NCI-H2081 (cell line): ENCODE measurements at regions not wholly inside any gene's neighbourhood (a gene's known extent, or its start where the extent isn't known, plus 50 kb on each side); places are given as distances from the start of the nearest gene placed in this dataset.
A peak's percentile ranks its signal among the peaks of the same experiment; 100 is the strongest.
"Not testable (repeated sequence)": the region's sequence is repeated elsewhere in the genome, so short reads cannot be mapped to it uniquely, and the experiment has no call there.

Experiments used
- DNase-seq, 2 experiments: peaks; one replicate each; lab custom pipeline; 2025; lab: John Stamatoyannopoulos, UW

- DNase-seq = no peak
Observed at GRCh38 chr3:26763723-26764122, 141.2 kb downstream of the LRRC3B start.

GRCh38 chr3:26766031-26766430 is 143.5 kb downstream of the LRRC3B start:
- DNase-seq = no peak

GRCh38 chr3:26768068-26768651 is 145.6 kb downstream of the LRRC3B start:
- no peak for DNase-seq

DNA sequence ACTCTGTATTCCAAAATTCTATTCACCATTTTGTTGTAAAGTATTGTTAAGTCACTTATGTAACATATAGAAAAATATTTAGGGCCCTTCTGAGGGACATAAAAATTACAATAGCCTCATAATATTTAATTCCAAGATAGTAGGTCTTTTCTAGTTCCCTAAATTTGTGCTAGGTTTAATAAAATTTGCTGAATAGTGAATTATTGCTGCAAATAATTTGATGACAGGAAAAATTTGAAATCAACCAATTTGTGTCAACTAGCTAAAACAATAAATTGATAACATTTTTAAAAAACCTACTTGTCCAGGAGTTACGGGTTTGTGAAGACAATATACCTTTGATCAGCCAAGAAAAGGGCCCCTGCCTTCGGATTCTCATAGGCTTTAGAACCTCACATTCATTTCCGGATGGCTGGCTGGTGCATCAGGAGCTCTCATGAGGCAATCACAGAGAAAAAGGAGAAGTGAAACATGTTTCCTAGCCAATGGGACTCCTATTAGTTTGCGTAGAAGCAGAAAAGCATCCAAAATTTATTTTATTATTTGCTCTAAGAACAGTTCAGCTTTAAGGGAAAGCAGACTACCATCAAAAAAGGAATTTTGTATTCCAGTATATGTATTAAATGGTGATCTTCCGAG is 177.2 kb downstream of the LRRC3B start:
- DNase-seq = no peak

GRCh38 chr3:26807272-26807671 is 184.7 kb downstream of the LRRC3B start:
- DNase-seq = no peak

GRCh38 chr3:26825454-26825853 is 202.9 kb downstream of the LRRC3B start:
- DNase-seq = no peak

DNA sequence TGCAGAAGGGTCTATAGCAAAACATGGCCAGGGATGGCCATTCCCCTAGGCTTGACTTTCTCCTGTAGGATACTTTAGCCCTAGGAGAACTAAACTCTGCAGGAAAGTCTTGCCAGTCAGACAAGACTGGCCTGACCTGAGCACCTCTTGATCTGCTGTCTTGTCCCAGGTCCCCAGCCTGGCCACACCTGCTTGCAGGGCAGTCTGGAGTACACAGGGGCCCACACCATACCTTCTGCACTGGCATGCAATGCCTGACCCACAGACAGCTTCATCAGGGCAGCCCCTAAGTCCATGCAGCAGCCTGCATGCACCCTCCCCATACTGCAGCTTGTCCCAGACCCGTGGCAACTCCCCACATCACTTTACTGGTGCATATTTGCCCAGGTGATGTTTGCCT is 204.6 kb downstream of the LRRC3B start:
- DNase-seq = no peak

- no peak for DNase-seq
Observed at GRCh38 chr3:26838026-26838425, 215.5 kb downstream of the LRRC3B start.

GRCh38 chr3:26839001-26839400 is 216.4 kb downstream of the LRRC3B start:
- DNase-seq = no peak

DNA sequence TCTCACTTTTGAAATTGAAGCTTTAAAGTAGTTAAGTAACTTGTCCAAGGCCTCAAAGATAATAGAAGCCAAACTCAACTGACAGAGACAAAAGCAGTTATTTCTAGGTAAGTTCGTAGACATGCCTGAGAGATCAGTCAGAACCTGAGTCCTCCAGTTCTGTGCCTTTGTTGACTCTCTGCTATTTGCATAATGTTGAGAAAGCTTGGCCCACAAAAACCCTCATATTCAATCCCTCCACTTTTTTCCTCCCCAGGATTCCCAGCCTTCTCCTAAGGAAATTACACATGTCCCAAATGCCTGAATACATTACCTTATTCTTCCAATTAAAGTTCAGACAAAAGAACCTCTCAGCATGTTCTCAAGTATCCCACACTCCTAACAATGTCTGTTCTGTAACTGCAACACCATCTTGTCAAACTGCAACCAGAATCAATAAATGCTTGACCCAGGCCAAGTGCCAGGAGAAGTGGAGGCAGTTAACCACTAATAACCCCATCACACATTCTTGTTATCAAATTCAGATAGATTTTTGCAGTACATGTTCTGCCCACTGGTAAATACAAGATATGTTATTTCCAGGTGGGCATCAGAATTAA is 217.8 kb downstream of the LRRC3B start:
- no peak for DNase-seq

DNA sequence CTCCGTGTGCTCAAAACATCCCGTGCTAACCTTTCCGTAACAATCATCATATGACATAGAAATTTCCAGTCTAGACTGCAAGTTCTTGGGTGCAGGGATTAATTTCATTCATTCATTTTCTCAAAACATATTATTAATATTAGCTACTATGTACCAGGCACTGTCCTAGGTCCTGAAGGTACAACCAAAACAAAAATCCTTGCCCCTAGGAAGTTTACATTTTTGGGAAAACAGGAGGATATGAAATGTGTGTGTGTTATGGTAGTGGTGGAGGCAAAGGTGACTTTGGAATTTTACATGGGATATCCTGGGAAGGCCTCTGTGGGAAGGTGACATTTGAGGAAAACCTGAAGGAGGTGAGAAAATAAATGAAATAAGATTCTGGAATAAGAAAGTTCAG is 222.6 kb downstream of the LRRC3B start:
- no peak for DNase-seq

DNA sequence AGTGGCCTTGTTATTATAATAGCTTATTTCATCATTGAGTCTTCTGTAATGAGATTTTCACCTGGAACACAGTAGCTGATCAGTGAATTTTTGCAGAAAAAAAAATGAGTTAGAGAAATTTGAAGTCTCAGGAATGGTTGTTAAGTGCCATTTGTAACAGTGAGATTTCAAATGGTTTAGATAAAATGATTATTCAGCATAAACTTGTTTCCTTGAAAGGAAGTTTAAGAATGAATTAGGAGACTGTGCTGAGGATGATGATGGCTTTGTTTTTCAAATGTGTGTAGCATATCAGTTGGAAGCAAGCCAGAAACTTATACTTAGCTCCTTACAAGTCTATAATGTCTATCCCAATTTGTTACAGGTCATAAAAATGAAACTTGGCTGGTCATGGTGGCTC is 225.1 kb downstream of the LRRC3B start:
- no peak for DNase-seq

DNA sequence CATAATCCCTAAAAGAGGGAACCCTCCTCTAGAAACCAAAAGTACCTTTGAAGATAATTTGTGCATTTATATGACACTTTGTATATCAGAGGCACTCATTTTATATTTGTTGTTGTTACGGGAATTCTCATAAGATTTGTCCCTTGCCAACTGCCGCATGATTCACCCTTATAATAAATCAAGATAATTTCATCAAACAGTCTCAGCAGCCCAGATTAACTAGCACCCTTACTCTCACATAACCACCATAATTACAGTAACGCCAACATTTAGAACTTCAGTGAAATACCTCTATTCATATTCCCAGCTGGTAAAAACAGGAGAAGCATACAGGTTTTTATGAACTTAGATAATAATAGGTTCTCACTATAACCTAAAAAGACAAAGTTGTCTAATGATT is 271.9 kb downstream of the LRRC3B start:
- DNase-seq = no peak

DNA sequence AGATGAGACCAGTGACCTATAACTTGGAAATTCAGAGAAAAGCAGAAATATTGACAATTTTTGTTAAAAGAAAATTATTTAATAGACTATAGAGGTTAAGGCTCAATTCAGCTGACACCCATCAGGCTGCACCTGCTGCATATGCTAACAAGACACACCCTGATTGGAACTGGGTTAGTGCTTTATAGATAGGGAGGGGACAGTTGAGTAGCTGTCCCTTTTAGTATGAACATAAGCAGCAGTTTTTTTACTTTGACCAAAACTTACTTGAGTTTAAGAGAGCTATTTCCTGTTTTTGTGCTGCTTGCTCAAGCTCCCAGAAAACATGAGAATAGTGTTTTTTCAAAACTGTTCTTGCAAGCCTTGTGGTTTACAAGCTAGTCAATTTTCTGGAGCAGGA is 292.6 kb downstream of the LRRC3B start:
- DNase-seq = no peak

DNA sequence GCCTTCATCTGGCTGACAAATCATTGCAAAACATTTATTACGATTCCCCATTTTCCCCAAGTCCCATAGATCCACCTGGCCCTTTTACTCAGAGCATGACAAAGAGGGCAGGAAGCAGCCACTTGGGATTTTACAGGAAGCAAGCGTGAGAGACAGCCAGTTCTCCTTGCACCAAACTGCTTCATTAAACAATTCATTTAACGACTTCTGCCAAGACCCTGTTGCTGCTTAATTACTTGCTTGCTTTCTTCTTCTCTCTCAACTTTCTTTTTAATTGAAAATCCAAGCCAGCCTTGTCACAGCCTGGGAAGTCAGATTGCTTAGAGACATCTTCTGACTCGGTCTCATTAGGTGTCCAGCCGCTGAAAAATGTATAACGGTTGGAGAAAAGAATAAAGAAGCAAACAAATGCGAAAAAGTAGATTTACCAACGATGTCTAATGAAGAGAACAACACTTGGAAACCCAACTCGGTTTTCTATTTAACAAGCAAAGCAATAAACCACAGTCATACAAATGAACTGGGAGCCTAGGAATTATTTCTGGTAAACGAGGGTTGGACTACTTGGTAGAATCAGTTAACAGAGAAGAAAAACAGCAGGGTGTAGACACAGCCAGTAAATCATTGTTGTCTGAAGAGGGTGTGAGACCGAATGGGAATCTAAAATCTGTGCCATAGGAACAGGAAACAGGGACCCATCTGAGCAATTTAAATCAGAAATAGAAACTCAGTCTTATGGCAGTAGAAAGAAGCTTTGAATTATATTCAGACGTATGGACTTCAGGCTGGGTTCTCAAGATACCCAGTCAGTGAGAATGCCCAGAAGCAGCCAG is 298.3 kb downstream of the LRRC3B start:
- peak in 1 of 2 experiments; percentile 4 for DNase-seq

GRCh38 chr3:26931896-26932295 is 309.3 kb downstream of the LRRC3B start:
- no peak for DNase-seq

DNA sequence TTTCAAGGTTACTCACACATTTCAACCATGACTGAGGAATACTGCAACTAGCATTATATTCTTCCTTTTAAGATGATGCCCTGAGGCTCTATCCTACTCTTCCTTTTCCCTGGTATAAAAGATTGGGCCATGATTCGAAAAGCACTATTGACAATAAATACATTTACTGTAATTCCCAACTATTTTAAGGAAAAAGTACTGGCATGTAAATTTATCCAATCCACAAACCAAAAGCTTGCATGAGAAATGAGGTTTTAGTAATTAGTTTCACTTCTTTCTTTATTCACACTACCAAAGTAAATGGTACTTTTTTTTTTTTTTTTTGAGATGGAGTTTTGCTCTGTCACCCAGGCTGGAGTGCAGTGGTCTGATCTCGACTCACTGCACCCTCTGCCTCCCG is 310.2 kb downstream of the LRRC3B start:
- DNase-seq = no peak

DNA sequence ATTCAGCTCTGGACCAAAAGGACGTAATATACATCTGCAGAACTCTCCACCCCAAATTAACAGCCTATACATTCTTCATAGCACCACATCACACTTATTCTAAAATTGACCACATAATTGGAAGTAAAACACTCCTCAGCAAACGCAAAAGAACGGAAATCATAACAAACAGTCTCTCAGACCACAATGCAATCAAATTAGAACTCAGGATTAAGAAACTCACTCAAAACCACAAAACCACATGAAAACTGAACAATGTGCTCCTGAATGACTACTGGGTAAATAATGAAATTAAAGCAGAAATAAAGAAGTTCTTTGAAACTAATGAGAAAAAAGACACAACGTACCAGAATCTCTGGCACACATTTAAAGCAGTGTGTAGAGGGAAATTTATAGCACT is 322.9 kb downstream of the LRRC3B start:
- not testable (repeated sequence) for DNase-seq

- no peak for DNase-seq
Observed at GRCh38 chr3:26960382-26960781, 337.8 kb downstream of the LRRC3B start.

- no peak for DNase-seq
Observed at GRCh38 chr3:26962492-26963360, 340.2 kb downstream of the LRRC3B start.

DNA sequence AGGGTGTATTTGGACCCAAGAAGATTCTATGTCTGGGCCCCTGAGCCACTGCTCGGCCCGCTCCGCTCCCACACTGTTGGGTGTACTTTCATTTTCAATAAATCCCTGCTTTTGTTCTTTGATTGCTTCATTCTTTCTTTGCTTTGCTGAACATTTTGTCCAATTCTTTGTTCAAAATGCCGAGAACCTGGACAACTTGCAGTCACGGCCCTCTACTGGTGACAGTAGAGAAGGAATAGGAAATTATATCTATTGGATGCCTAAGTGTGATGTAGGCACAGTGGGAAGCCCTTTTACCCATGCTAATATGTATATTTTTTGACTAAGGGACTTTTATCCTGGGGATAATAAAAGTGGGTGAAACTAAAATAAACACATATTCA is 340.8 kb downstream of the LRRC3B start:
- no peak for DNase-seq

DNA sequence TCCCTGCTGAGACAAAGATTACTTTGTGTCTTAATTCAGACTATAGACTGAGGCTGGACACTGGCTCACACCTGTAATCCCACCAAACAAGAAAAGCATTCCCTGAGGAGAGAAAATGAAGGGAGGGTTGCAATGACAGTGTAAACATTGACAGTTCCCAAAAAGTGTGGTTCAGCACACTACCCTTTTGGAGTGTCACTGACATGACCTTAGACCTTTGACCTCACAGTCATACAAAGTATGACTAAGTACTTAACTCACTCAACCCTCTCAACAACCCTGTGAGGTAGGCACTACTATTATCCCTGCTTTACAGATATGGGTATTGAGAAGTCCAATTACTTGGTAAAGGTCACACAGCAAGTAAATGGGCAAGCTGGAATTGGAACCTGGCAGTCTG is 341.7 kb downstream of the LRRC3B start:
- no peak for DNase-seq
